GM12878 (cell line): ENCODE measurements at regions not wholly inside any gene's neighbourhood (a gene's known extent, or its start where the extent isn't known, plus 50 kb on each side); places are given as distances from the start of the nearest gene placed in this dataset.

Source experiments
- ATAC-seq: fragments of 200-7000 bp; cut with Tn5 transposase; 3 replicates; pipeline ENCODE4 v1.9.1; 2020; ENCODE audit warnings: mild to moderate bottlenecking, moderate library complexity
- BruUV-seq: library from RNA; stranded (reverse); fragments of 400-500 nt; replicated peaks from 2 replicates; lab custom pipeline; 2021; lab: Mats Ljungman, UMichigan
- CTCF ChIA-PET: fragments of 300-600 bp; sonication (Branson Sonifier 250); formaldehyde crosslinking; extraction: SDS; loops from one replicate; lab custom pipeline; 2021; ENCODE audit warnings: inconsistent platforms; lab: Yijun Ruan, JAX
- POLR2A ChIA-PET: fragments of 350-600 bp; formaldehyde crosslinking; extraction: SDS; loops from one replicate; lab custom pipeline; 2021; ENCODE audit warnings: inconsistent platforms; lab: Charles Lee
- RAD21 ChIA-PET: fragments of 300-600 bp; sonication (Branson Sonifier 250); formaldehyde crosslinking; loops from one replicate; lab custom pipeline; 2023; ENCODE audit warnings: antibody characterized with exemption; ENCODE audit not compliant: unreplicated experiment; lab: Charles Lee
- SMC1A ChIA-PET: fragments of 300-600 bp; sonication (Branson Sonifier 250); formaldehyde crosslinking; loops from one replicate; lab custom pipeline; 2023; ENCODE audit not compliant: unreplicated experiment, uncharacterized antibody; lab: Charles Lee
- DNase-seq: peaks from one replicate; pipeline ENCODE4 v3.0.0-alpha.2; 2011; ENCODE audit warnings: low read depth, low spot score
- FAIRE-seq: peaks from 3 replicates; lab custom pipeline; 2011; peaks lifted over from hg19 to GRCh38; lab: Jason Lieb, UNC
- H2AFZ ChIP-seq: 2 replicates; pipeline ENCODE4 v1.6.0; 2011; ENCODE audit warnings: low read depth, low read length, control low read depth; ENCODE audit not compliant: control insufficient read depth
- H3K27ac ChIP-seq: 2 replicates; pipeline ENCODE4 v1.5.1; 2011; ENCODE audit warnings: control low read depth; ENCODE audit not compliant: control insufficient read depth, insufficient read depth
- H3K27me3 ChIP-seq, 2 experiments: replicated peaks in 1 of 2; 2 replicates each; pipeline versions ENCODE4 v1.6.0 to v1.6.1; 2011; ENCODE audit warnings: low read length in 1 of 2; ENCODE audit not compliant: control insufficient read depth in 2 of 2, insufficient read depth in 2 of 2
- H3K36me3 ChIP-seq, 2 experiments: 2 replicates each; pipeline ENCODE4 v1.5.1; 2011; ENCODE audit warnings: low read length in 1 of 2; ENCODE audit not compliant: control insufficient read depth in 2 of 2, insufficient read depth in 2 of 2
- H3K4me1 ChIP-seq: 2 replicates; pipeline ENCODE4 v1.6.1; 2011; ENCODE audit warnings: mild to moderate bottlenecking, low read length, moderate library complexity, mixed read lengths; ENCODE audit not compliant: control insufficient read depth, insufficient read depth
- H3K4me2 ChIP-seq: 2 replicates; pipeline ENCODE4 v1.6.0; 2011; ENCODE audit warnings: control low read depth; ENCODE audit not compliant: control insufficient read depth, insufficient read depth
- H3K4me3 ChIP-seq: fragments of 200-600 bp; sonication (generic); 2 replicates; pipeline ENCODE4 v1.5.1; 2016
- H3K79me2 ChIP-seq: 2 replicates; pipeline ENCODE4 v1.6.0; 2011; ENCODE audit warnings: low read length; ENCODE audit not compliant: control insufficient read depth, insufficient read depth
- H3K9ac ChIP-seq: 2 replicates; pipeline ENCODE4 v1.8.0; 2011; ENCODE audit warnings: low read length, control low read depth, mixed read lengths; ENCODE audit not compliant: control insufficient read depth, insufficient read depth
- H3K9me3 ChIP-seq: replicated peaks from 3 replicates; pipeline ENCODE4 v1.5.1; 2011; ENCODE audit warnings: mild to moderate bottlenecking, low read length; ENCODE audit not compliant: control insufficient read depth, insufficient read depth
- H4K20me1 ChIP-seq: 2 replicates; pipeline ENCODE4 v1.6.0; 2011; ENCODE audit not compliant: control insufficient read depth, insufficient read depth
- ATF7 ChIP-seq: fragments of 450-650 bp; IDR thresholded peaks from 2 replicates; pipeline ENCODE4 v1.6.1; 2016; ENCODE audit warnings: low read depth, mild to moderate bottlenecking
- BMI1 ChIP-seq: fragments of 450-650 bp; IDR thresholded peaks from 2 replicates; pipeline ENCODE4 v1.6.1; 2016; ENCODE audit warnings: mild to moderate bottlenecking, moderate library complexity, borderline replicate concordance
- FOXK2 ChIP-seq: fragments of 450-650 bp; IDR thresholded peaks from 2 replicates; pipeline ENCODE4 v1.6.1; 2017; ENCODE audit warnings: mild to moderate bottlenecking, moderate library complexity
- HSF1 ChIP-seq: fragments of 150-350 bp; IDR thresholded peaks from 2 replicates; pipeline ENCODE4 v1.6.1; 2014; ENCODE audit warnings: mild to moderate bottlenecking, low read depth, low read length
- MEF2A ChIP-seq: IDR thresholded peaks from 2 replicates; pipeline ENCODE4 v1.6.1; 2011; ENCODE audit warnings: low read depth, mild to moderate bottlenecking, low read length, moderate library complexity; ENCODE audit not compliant: insufficient read depth
- POU2F2 ChIP-seq: IDR thresholded peaks from 3 replicates; pipeline ENCODE4 v1.6.1; 2011; ENCODE audit warnings: low read depth, mild to moderate bottlenecking, low read length, borderline replicate concordance
- SIX5 ChIP-seq: IDR thresholded peaks from 2 replicates; pipeline ENCODE4 v1.6.1; 2011; ENCODE audit warnings: mild to moderate bottlenecking, low read depth, low read length, moderate library complexity; ENCODE audit not compliant: severe bottlenecking
- SREBF2 ChIP-seq: IDR thresholded peaks from 2 replicates; pipeline ENCODE4 v1.6.1; 2012; ENCODE audit warnings: mild to moderate bottlenecking, low read length
- WRNIP1 ChIP-seq: IDR thresholded peaks from 2 replicates; pipeline ENCODE4 v1.6.1; 2011; ENCODE audit warnings: low read depth, low read length, improper control_type of control experiment, borderline replicate concordance
- ZNF217 ChIP-seq: fragments of 450-650 bp; IDR thresholded peaks from 2 replicates; pipeline ENCODE4 v1.6.1; 2017; ENCODE audit warnings: antibody characterized with exemption, mild to moderate bottlenecking
- WGBS: methylation state at CpG from one replicate; pipeline ENCODE4 v1.1.6; 2016; ENCODE audit warnings: low lambda C conversion rate; ENCODE audit not compliant: insufficient replicate concordance, insufficient coverage; ENCODE audit errors: missing lambda C conversion rate; 5-methylcytosine and 5-hydroxymethylcytosine counted together
- in situ Hi-C: fragments of 300-500 bp; cut with MboI; formaldehyde crosslinking; loops from 9 replicates; pipeline ENCODE4 v1.14.3; 2018; ENCODE audit warnings: mixed read lengths
- intact Hi-C: fragments of 100-400 bp; cut with micrococcal nuclease; formaldehyde crosslinking; loops from one replicate; pipeline ENCODE4 v1.14.2; 2022; ENCODE audit not compliant: unreplicated experiment
- TF ChIP-seq, protein P1 (sequence below): fragments of 450-650 bp; formaldehyde crosslinking; IDR thresholded peaks from 2 replicates; pipeline ENCODE4 v1.4.0; 2020; ENCODE audit warnings: mild to moderate bottlenecking, moderate library complexity
- TF ChIP-seq, protein P2 (sequence below): fragments of 450-650 bp; formaldehyde crosslinking; IDR thresholded peaks from 2 replicates; pipeline ENCODE4 v1.4.0; 2022; ENCODE audit warnings: mild to moderate bottlenecking, moderate library complexity

DNA sequence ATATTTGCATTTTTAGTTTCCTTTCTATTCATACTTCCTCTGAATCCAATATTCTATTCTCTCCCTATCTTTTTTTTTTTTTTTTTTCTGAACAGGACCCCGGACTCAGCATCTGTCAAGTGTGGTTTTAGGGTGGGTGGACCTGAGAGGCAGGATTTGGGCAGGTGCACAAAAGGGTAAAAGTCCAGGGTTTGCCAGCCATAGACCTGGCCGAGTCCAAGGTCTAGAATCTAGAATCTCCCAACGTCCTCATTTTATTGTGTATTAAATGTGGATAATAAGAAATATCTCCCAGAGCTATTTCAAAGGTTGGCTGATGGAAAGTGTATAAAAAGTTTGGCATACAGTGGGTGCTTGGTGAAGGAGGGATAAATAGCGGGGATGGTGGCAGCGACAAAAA, 273.3 kb upstream of the MAF start:
- no peak for ATAC-seq
- ChIA-PET SMC1A (interaction anchor here (0.6 kb wide), 1 partner anchor 489 kb away, joined by 3 read pairs; no protein-coding TSS in a partner anchor), CTCF (interaction anchor here (0.6 kb wide), 1 partner anchor 14 kb away, joined by 4 read pairs; no protein-coding TSS in a partner anchor), POLR2A (no interaction called here), RAD21 (no interaction called here)
- no peak for FAIRE-seq
- no peaks in the 10 kb centered on the region for H3K79me2 ChIP-seq
- H3K9me3 ChIP-seq = no peaks in the 10 kb centered on the region
- no peak overlapping the region for H3K4me3 ChIP-seq
- intact Hi-C loops (no loop called here), in situ Hi-C loops (no loop called here)
- peaks cover 22% of the 10 kb centered on the region for H3K4me1 ChIP-seq
- H3K9ac ChIP-seq = no peak overlapping the region
- 38% methylated on average over 4 of the region's 5 CpGs for WGBS
- no peaks in the 10 kb centered on the region for H4K20me1 ChIP-seq
- no peak overlapping the region for H3K4me2 ChIP-seq
- no peak overlapping the region for H2AFZ ChIP-seq
- no peak overlapping the region for H3K27ac ChIP-seq
- TF ChIP-seq HSF1 = no peak
- TF ChIP-seq SREBF2 = no peak
- no peak for TF ChIP-seq MEF2A
- TF ChIP-seq, protein P1, sequence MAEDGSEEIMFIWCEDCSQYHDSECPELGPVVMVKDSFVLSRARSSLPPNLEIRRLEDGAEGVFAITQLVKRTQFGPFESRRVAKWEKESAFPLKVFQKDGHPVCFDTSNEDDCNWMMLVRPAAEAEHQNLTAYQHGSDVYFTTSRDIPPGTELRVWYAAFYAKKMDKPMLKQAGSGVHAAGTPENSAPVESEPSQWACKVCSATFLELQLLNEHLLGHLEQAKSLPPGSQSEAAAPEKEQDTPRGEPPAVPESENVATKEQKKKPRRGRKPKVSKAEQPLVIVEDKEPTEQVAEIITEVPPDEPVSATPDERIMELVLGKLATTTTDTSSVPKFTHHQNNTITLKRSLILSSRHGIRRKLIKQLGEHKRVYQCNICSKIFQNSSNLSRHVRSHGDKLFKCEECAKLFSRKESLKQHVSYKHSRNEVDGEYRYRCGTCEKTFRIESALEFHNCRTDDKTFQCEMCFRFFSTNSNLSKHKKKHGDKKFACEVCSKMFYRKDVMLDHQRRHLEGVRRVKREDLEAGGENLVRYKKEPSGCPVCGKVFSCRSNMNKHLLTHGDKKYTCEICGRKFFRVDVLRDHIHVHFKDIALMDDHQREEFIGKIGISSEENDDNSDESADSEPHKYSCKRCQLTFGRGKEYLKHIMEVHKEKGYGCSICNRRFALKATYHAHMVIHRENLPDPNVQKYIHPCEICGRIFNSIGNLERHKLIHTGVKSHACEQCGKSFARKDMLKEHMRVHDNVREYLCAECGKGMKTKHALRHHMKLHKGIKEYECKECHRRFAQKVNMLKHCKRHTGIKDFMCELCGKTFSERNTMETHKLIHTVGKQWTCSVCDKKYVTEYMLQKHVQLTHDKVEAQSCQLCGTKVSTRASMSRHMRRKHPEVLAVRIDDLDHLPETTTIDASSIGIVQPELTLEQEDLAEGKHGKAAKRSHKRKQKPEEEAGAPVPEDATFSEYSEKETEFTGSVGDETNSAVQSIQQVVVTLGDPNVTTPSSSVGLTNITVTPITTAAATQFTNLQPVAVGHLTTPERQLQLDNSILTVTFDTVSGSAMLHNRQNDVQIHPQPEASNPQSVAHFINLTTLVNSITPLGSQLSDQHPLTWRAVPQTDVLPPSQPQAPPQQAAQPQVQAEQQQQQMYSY (CRISPR knock-in tag) = no peak
- no peak for TF ChIP-seq BMI1
- TF ChIP-seq POU2F2 = no peak
- TF ChIP-seq ATF7 = no peak
- no peak for TF ChIP-seq FOXK2
- TF ChIP-seq ZNF217 = no peak
- no peak for TF ChIP-seq SIX5
- TF ChIP-seq, protein P2, sequence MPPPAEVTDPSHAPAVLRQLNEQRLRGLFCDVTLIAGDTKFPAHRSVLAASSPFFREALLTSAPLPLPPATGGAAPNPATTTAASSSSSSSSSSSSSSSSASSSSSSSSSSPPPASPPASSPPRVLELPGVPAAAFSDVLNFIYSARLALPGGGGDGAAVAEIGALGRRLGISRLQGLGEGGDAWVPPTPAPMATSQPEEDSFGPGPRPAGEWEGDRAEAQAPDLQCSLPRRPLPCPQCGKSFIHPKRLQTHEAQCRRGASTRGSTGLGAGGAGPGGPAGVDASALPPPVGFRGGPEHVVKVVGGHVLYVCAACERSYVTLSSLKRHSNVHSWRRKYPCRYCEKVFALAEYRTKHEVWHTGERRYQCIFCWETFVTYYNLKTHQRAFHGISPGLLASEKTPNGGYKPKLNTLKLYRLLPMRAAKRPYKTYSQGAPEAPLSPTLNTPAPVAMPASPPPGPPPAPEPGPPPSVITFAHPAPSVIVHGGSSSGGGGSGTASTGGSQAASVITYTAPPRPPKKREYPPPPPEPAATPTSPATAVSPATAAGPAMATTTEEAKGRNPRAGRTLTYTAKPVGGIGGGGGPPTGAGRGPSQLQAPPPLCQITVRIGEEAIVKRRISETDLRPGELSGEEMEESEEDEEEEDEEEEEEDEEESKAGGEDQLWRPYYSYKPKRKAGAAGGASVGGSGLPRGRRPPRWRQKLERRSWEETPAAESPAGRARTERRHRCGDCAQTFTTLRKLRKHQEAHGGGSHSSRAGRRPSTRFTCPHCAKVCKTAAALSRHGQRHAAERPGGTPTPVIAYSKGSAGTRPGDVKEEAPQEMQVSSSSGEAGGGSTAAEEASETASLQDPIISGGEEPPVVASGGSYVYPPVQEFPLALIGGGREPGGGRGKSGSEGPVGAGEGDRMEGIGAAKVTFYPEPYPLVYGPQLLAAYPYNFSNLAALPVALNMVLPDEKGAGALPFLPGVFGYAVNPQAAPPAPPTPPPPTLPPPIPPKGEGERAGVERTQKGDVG = no peak
- no peak for TF ChIP-seq WRNIP1
- no peaks in the 10 kb centered on the region for H3K27me3 ChIP-seq
- H3K36me3 ChIP-seq = no peaks in the 10 kb centered on the region
- BruUV-seq = no TSS peak
- no peak for DNase-seq
